Jurkat, Clone E6-1 (cell line): ENCODE measurements at regions not wholly inside any gene's neighbourhood (a gene's known extent, or its start where the extent isn't known, plus 50 kb on each side); places are given as distances from the start of the nearest gene placed in this dataset.
A peak's percentile ranks its signal among the peaks of the same experiment; 100 is the strongest.
"Not testable (repeated sequence)": the region's sequence is repeated elsewhere in the genome, so short reads cannot be mapped to it uniquely, and the experiment has no call there.

Experiments
- DNase-seq: peaks from one replicate; pipeline ENCODE4 v3.0.0-alpha.2; 2011; ENCODE audit warnings: low read depth, low spot score
- H3K4me3 ChIP-seq: 2 replicates; pipeline ENCODE4 v1.5.1; 2011; ENCODE audit warnings: mild to moderate bottlenecking, low read length, control low read depth, moderate library complexity

- not testable (repeated sequence) for H3K4me3 ChIP-seq, DNase-seq
These were observed 162.0 kb upstream of the FRG2C start for GRCh38 chr3:75502171-75502570.

- DNase-seq, H3K4me3 ChIP-seq: not testable (repeated sequence)
These were observed 161.1 kb upstream of the FRG2C start for GRCh38 chr3:75502769-75503756.

GRCh38 chr3:75506603-75507002, 157.5 kb upstream of the FRG2C start:
- H3K4me3 ChIP-seq = no peak overlapping the region
- no peak for DNase-seq

GRCh38 chr3:75507956-75508355, 156.2 kb upstream of the FRG2C start:
- DNase-seq, H3K4me3 ChIP-seq: not testable (repeated sequence)

GRCh38 chr3:75527657-75528056, 136.5 kb upstream of the FRG2C start:
- not testable (repeated sequence) for H3K4me3 ChIP-seq, DNase-seq

- peak; percentile 29 for DNase-seq
These were observed 112.0 kb upstream of the FRG2C start for GRCh38 chr3:75552095-75552494.

GRCh38 chr3:75564427-75564826, 99.7 kb upstream of the FRG2C start:
- not testable (repeated sequence) for H3K4me3 ChIP-seq, DNase-seq

More at GRCh38 chr3:75552095-75552494, 112.0 kb upstream of the FRG2C start:
- H3K4me3 ChIP-seq = not testable (repeated sequence)

GRCh38 chr3:75572303-75572702, 91.8 kb upstream of the FRG2C start:
- H3K4me3 ChIP-seq, DNase-seq: not testable (repeated sequence)

GRCh38 chr3:75579091-75579490, 85.0 kb upstream of the FRG2C start:
- not testable (repeated sequence) for H3K4me3 ChIP-seq, DNase-seq

GRCh38 chr3:75579536-75579935, 84.6 kb upstream of the FRG2C start:
- not testable (repeated sequence) for H3K4me3 ChIP-seq, DNase-seq

GRCh38 chr3:75579981-75580782, 83.9 kb upstream of the FRG2C start:
- peak overlapping the region; percentile 13; the same call in 1 of the 2 replicates for H3K4me3 ChIP-seq
- not testable (repeated sequence) for DNase-seq

GRCh38 chr3:75582536-75582935, 81.6 kb upstream of the FRG2C start:
- not testable (repeated sequence) for DNase-seq, H3K4me3 ChIP-seq

GRCh38 chr3:75583116-75583515, 81.0 kb upstream of the FRG2C start:
- H3K4me3 ChIP-seq, DNase-seq: not testable (repeated sequence)

GRCh38 chr3:75587695-75588094, 76.4 kb upstream of the FRG2C start:
- not testable (repeated sequence) for DNase-seq, H3K4me3 ChIP-seq

GRCh38 chr3:75590382-75590781, 73.7 kb upstream of the FRG2C start:
- DNase-seq, H3K4me3 ChIP-seq: not testable (repeated sequence)

- not testable (repeated sequence) for H3K4me3 ChIP-seq
- peak; percentile 7 for DNase-seq
These were observed 59.7 kb upstream of the FRG2C start for GRCh38 chr3:75604286-75604934.

- not testable (repeated sequence) for DNase-seq, H3K4me3 ChIP-seq
These were observed 56.1 kb upstream of the FRG2C start for GRCh38 chr3:75607996-75608395.

GRCh38 chr3:75609598-75609997, 54.5 kb upstream of the FRG2C start:
- DNase-seq, H3K4me3 ChIP-seq: not testable (repeated sequence)

GRCh38 chr3:75610773-75611172, 53.4 kb upstream of the FRG2C start:
- no peak for DNase-seq
- H3K4me3 ChIP-seq = no peak overlapping the region
